GM19240 (cell line): ENCODE measurements at regions not wholly inside any gene's neighbourhood (a gene's known extent, or its start where the extent isn't known, plus 50 kb on each side); places are given as distances from the start of the nearest gene placed in this dataset.
"Not testable (repeated sequence)": the region's sequence is repeated elsewhere in the genome, so short reads cannot be mapped to it uniquely, and the experiment has no call there.

ENCODE experiments used
- DNase-seq: peaks from one replicate; pipeline ENCODE4 v3.0.0; 2011; ENCODE audit warnings: low spot score; ENCODE audit not compliant: insufficient read length

GRCh38 chr9:41019858-41020562 lies 108.5 kb downstream of the FOXD4L6 start:
- DNase-seq = not testable (repeated sequence)

DNA sequence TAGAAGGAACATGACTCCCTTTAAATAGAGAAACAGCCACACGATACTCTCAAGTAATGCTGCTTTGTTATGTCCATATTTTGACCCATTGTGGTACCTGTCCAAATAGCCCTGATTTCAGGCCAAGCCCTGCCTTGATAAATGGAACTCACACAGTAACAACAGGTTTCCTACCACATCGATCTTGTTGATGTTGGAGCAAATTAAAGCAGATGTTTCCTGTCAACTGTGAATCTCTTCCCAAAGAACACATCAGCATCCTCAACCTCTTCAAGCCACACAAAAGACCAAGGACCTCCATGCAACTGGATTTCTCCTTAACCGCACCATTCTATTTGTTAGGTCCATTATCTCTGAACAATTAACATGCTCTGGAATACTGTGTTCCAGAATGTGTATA lies 109.5 kb downstream of the FOXD4L6 start:
- DNase-seq = not testable (repeated sequence)

- not testable (repeated sequence) for DNase-seq
Observed at GRCh38 chr9:41016699-41017098, 111.8 kb downstream of the FOXD4L6 start.

- DNase-seq = not testable (repeated sequence)
Observed at GRCh38 chr9:40999952-41000700, 128.4 kb downstream of the FOXD4L6 start.

- DNase-seq = not testable (repeated sequence)
Observed at GRCh38 chr9:40995490-40995889, 133.0 kb downstream of the FOXD4L6 start.

DNA sequence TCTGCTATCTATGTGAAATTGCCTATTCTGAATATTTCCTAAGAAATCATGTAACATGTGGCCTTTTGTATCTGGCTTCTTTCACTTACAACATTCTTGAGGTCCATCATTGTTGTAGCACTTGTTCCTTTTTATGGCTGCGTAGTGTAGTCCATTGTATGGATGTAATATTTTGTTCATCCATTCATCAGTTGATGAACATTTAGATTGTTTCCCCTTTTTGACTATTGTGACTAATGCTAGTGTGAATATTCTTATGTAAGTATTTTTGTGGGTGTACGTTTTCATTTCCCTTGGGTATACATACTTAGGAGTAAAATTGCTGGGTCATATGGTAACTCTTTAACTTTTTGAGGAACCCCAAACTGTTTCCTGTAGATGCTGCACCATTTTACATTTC lies 134.6 kb downstream of the FOXD4L6 start:
- DNase-seq = not testable (repeated sequence)

- not testable (repeated sequence) for DNase-seq
Observed at GRCh38 chr9:40993375-40993774, 135.1 kb downstream of the FOXD4L6 start.

GRCh38 chr9:40992472-40992821 lies 136.0 kb downstream of the FOXD4L6 start:
- not testable (repeated sequence) for DNase-seq

DNA sequence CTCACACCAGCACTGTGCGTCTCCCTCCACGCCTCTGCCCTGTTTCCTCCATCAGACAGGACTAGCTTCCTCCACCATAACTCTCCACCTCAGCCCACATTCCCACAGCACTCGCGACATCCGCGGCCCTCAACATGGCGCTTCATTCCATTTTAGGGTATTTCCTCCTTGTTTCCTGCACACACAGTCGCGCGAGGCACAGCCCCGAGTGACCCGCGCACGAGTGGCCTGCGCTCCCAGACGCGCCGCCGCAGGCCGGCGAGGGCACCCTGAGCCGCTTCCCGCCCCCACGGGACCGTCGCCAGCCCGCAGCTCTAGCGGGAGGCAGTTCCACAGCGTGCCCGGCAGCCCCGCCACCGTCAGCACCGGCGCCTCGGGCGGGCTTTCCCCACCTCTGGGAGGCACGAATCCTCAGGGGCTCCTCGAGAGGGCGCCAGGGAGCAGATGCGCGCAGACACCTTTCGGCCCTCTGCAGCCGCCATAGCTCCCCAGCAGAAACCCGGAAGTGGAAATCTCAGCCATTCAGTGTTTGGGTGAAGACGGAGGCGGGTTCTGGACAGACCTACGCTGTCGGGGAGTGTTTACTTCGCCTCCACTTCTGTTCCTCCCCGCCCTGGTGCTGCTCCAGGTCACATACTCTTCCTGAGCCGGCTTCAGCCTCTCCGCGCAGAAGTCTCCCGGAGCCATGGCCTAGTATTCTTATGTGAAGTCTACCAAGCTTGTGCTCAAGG lies 136.6 kb downstream of the FOXD4L6 start:
- peak; percentile 13 for DNase-seq

- DNase-seq = not testable (repeated sequence)
Observed at GRCh38 chr9:40991100-40991740, 137.3 kb downstream of the FOXD4L6 start.

DNA sequence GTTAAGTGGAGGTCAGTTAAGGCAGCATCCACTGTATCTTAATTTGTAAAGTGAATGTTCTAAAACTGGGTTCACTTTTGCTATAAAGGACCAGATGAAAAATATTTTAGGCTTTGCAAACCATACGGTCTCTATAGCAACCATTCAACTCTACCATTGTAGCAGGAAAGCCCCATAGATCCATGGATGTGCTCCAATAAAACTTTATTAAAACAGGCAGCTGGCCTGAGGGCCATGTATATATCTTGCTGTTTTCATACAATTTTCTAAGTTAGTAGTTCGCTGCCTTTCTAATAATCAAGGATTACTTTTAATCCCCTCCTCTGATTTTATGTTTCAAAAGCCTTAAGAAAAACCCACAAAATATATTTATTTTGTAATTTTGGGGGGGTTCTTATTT lies 142.1 kb downstream of the FOXD4L6 start:
- DNase-seq = not testable (repeated sequence)

DNA sequence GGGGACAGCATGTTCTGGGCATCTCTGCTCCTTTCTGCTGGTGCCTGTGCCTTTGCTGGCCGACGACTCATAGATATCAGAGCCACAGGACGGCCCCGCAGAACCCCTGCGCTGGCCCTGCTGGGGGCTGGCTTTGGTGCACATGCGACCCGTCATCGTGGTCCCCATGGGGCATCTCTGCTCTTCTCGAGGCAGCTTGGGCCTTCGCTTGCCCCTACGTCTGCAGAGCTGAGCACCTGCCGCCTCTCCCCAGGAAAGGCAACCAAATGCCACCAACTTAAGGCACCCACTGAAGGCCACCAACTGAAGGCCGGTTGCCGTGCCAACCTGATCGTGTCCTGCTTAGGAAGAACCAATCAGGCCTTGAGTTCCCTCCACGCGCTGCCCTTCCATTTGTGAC lies 153.1 kb downstream of the FOXD4L6 start:
- not testable (repeated sequence) for DNase-seq

DNA sequence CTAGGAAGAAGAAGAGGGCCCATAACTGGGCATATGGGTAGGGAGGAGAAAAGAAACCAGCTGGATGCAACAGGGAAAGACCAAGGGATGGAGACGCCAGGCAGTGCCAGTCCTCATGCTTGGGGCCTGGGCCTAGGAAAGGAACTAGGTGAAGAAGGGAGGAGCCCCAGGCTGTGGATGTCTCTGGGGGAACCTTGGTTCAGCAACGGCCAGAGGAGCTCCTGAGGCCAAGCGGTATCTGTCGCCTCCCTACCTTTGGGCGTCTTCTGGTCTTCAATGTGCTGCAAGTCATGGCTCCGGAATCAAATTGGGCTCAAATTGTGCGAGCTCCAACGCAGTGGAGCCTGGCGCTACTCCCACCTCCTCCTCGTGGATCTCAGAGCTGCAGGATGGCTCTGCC lies 153.6 kb downstream of the FOXD4L6 start:
- not testable (repeated sequence) for DNase-seq

GRCh38 chr9:40971773-40972172 lies 156.7 kb downstream of the FOXD4L6 start:
- DNase-seq = not testable (repeated sequence)

DNA sequence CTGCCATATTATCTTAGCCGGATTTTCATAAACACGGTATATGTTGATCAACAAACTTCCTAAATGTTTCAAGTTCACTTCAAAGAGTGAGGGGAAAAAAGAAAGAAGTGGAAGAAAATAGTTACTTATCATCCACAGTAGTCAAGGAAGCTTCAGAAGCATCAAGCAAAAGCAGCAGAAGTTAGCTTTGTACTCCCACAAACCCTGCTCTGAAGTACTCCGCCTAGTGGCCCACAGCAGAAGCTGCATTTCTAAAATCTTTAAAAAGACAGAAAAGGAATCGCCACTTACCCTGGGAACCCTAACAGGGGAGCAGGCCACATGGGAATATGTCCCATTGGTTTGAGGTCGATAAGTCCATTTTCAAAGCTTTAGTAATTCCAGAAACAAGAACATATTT lies 158.1 kb downstream of the FOXD4L6 start:
- not testable (repeated sequence) for DNase-seq

GRCh38 chr9:40962461-40962860 lies 166.0 kb downstream of the FOXD4L6 start:
- DNase-seq = not testable (repeated sequence)

DNA sequence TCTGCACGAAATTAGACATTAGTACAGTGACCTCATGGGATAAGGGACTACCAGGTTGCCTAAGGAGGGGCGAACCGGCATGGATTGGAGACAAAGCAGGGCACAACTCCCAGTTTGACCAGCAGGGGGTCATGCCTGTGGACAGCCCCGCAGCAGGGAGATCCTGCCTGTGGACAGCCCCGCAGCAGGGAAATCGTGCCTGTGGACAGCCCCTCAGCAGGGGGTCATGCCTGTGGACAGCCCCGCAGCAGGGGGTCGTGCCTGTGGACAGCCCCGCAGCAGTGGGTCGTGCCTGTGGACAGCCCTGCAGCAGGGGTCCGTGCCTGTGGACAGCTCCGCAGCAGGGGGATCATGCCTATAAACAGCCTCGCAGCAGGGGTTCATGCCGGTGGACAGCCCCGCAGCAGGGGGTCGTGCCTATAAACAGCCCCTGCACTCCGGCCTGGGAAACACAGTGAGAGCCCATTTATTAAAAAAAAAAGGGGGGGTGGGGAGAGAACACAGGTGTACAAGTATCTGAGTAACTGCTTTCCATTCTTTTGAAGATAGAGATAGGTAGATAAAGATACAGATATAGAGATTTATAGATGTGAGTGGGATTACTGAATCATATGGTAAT lies 176.5 kb downstream of the FOXD4L6 start:
- DNase-seq = not testable (repeated sequence)

- not testable (repeated sequence) for DNase-seq
Observed at GRCh38 chr9:40946228-40946627, 182.3 kb downstream of the FOXD4L6 start.

- not testable (repeated sequence) for DNase-seq
Observed at GRCh38 chr9:40942730-40943129, 185.8 kb downstream of the FOXD4L6 start.

- not testable (repeated sequence) for DNase-seq
Observed at GRCh38 chr9:40939888-40940209, 188.6 kb downstream of the FOXD4L6 start.

DNA sequence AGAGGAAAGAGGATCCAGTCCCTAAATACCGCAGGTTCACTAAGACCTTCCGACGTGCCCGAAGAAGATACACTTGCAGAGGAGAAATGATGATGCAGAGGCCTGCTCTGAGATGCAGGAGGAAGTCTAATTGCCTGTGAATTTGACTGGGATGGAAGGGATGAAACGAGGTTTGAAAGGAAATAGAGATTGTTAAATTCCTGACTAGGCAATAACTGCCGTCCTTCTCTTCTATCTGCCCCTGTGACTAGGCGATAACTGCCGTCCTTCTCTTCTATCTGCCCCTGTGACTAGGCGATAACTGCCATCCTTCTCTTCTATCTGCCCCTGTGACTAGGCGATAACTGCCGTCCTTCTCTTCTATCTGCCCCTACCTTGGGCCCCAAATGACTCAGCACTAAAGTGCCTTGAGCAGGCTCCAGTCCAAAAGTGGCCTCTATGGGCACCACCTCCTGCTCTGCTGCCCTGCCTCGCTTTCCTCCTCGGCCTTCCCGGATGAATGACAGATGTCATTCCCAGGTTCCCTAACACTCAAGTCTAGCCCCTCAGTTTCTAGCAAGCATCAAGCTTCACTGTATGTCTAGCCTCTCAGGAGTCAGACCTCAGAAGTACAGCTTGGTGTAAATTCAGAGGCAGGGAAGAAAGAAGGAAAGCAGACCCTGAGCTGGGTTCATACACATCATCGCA lies 189.1 kb downstream of the FOXD4L6 start:
- DNase-seq = not testable (repeated sequence)
